HEK293 (cell line): ENCODE measurements at regions not wholly inside any gene's neighbourhood (a gene's known extent, or its start where the extent isn't known, plus 50 kb on each side); places are given as distances from the start of the nearest gene placed in this dataset.

Experiments
- BCL11A ChIP-seq: fragments of 450-650 bp; formaldehyde crosslinking; IDR thresholded peaks from 2 replicates; pipeline ENCODE4 v1.5.1; 2016; ENCODE audit warnings: low read depth, missing biosample characterization, missing genetic modification characterization
- ZBTB17 ChIP-seq: fragments of 450-650 bp; formaldehyde crosslinking; IDR thresholded peaks from 2 replicates; pipeline ENCODE4 v1.5.1; 2016; ENCODE audit warnings: missing biosample characterization, missing genetic modification characterization
- ZBTB21 ChIP-seq: fragments of 450-650 bp; formaldehyde crosslinking; IDR thresholded peaks from 2 replicates; pipeline ENCODE4 v1.5.1; 2017; ENCODE audit warnings: missing biosample characterization, missing genetic modification characterization
- ZNF335 ChIP-seq: fragments of 450-650 bp; formaldehyde crosslinking; conservative IDR thresholded peaks from 2 replicates; pipeline ENCODE4 v1.5.1; 2016; ENCODE audit warnings: missing biosample characterization, missing genetic modification characterization
- ZNF76 ChIP-seq: fragments of 450-650 bp; formaldehyde crosslinking; IDR thresholded peaks from 2 replicates; pipeline ENCODE4; 2016; ENCODE audit warnings: low read depth, missing biosample characterization, missing genetic modification characterization, borderline replicate concordance
- TF ChIP-seq, protein P1 (sequence below): fragments of 450-650 bp; formaldehyde crosslinking; IDR thresholded peaks from 2 replicates; pipeline ENCODE4 v1.5.1; 2016; ENCODE audit warnings: missing biosample characterization, missing genetic modification characterization
- TF ChIP-seq, protein P2 (sequence below): fragments of 450-650 bp; formaldehyde crosslinking; IDR thresholded peaks from 2 replicates; pipeline ENCODE4 v1.5.1; 2017; ENCODE audit warnings: missing biosample characterization, mild to moderate bottlenecking, missing genetic modification characterization, moderate library complexity
- TF ChIP-seq, protein P3 (sequence below): fragments of 450-650 bp; formaldehyde crosslinking; IDR thresholded peaks from 2 replicates; pipeline ENCODE4 v1.5.1; 2016; ENCODE audit warnings: missing biosample characterization, missing genetic modification characterization

DNA sequence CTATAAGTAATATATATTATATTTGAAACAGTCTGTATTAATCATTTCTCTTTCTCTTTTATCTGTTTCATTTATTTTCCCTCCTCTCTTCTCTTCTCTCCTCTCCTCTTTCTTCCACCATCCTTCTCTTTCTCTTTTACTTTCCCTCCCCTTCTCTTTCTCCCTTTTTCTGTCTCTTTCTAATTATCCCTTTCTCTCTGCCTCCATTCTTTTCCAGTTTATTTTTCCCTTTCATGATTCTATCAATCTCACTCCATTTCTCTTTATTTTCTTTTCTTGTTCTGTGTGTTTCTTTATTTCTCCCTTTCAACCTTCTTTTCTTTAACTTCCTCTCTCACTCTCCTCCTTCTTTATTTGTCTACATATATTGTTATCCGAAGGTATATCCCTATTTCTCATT lies 399.8 kb upstream of the POU3F4 start:
- TF ChIP-seq, protein P1, sequence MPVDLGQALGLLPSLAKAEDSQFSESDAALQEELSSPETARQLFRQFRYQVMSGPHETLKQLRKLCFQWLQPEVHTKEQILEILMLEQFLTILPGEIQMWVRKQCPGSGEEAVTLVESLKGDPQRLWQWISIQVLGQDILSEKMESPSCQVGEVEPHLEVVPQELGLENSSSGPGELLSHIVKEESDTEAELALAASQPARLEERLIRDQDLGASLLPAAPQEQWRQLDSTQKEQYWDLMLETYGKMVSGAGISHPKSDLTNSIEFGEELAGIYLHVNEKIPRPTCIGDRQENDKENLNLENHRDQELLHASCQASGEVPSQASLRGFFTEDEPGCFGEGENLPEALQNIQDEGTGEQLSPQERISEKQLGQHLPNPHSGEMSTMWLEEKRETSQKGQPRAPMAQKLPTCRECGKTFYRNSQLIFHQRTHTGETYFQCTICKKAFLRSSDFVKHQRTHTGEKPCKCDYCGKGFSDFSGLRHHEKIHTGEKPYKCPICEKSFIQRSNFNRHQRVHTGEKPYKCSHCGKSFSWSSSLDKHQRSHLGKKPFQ (tag by site-specific recombination), result no peak
- TF ChIP-seq, protein P2, sequence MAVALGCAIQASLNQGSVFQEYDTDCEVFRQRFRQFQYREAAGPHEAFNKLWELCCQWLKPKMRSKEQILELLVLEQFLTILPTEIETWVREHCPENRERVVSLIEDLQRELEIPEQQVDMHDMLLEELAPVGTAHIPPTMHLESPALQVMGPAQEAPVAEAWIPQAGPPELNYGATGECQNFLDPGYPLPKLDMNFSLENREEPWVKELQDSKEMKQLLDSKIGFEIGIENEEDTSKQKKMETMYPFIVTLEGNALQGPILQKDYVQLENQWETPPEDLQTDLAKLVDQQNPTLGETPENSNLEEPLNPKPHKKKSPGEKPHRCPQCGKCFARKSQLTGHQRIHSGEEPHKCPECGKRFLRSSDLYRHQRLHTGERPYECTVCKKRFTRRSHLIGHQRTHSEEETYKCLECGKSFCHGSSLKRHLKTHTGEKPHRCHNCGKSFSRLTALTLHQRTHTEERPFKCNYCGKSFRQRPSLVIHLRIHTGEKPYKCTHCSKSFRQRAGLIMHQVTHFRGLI, result no peak
- no peak for TF ChIP-seq ZBTB21 (tag by site-specific recombination)
- TF ChIP-seq ZBTB17, result no peak
- TF ChIP-seq ZNF76 (tag by site-specific recombination), result no peak
- TF ChIP-seq, protein P3, sequence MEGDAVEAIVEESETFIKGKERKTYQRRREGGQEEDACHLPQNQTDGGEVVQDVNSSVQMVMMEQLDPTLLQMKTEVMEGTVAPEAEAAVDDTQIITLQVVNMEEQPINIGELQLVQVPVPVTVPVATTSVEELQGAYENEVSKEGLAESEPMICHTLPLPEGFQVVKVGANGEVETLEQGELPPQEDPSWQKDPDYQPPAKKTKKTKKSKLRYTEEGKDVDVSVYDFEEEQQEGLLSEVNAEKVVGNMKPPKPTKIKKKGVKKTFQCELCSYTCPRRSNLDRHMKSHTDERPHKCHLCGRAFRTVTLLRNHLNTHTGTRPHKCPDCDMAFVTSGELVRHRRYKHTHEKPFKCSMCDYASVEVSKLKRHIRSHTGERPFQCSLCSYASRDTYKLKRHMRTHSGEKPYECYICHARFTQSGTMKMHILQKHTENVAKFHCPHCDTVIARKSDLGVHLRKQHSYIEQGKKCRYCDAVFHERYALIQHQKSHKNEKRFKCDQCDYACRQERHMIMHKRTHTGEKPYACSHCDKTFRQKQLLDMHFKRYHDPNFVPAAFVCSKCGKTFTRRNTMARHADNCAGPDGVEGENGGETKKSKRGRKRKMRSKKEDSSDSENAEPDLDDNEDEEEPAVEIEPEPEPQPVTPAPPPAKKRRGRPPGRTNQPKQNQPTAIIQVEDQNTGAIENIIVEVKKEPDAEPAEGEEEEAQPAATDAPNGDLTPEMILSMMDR (tag by site-specific recombination), result no peak
- TF ChIP-seq BCL11A (tag by site-specific recombination), result no peak
- TF ChIP-seq ZNF335 (tag by site-specific recombination), result no peak
